ENCODE measurements at regions not wholly inside any gene's neighbourhood (a gene's known extent, or its start where the extent isn't known, plus 50 kb on each side); places are given as distances from the start of the nearest gene placed in this dataset.
A peak's percentile ranks its signal among the peaks of the same experiment; 100 is the strongest.

- peak in 5 of 11 experiments; percentile 7 to 26 (median 16) for TF ChIP-seq CTCF (IDR thresholded peaks at IDR 0.05 in 8 of 11, conservative IDR thresholded peaks at IDR 0.05 in 3 of 11)
- TF ChIP-seq POLR2A (IDR thresholded peaks at IDR 0.05) = no peak
- TF ChIP-seq POLR2AphosphoS5 (IDR thresholded peaks at IDR 0.05) = peak in 1 of 3 donors; percentile 82
Measured at GRCh38 chr2:207311316-207312005, 145.7 kb upstream of the KLF7 start.
